NCI-H446 treated with DMSO at 0.1 percent for 48 hours (cell line): ENCODE measurements at regions not wholly inside any gene's neighbourhood (a gene's known extent, or its start where the extent isn't known, plus 50 kb on each side); places are given as distances from the start of the nearest gene placed in this dataset.

Experiments
- DNase-seq: peaks from one replicate; lab custom pipeline; 2025; lab: John Stamatoyannopoulos, UW

- no peak for DNase-seq
Observed at GRCh38 chr2:575030-575726, 102.0 kb downstream of the TMEM18 start.

- no peak for DNase-seq
Observed at GRCh38 chr2:573805-574392, 103.3 kb downstream of the TMEM18 start.

GRCh38 chr2:573025-573424 lies 104.2 kb downstream of the TMEM18 start:
- DNase-seq: no peak

- DNase-seq: no peak
Observed at GRCh38 chr2:569681-570080, 107.5 kb downstream of the TMEM18 start.

GRCh38 chr2:568639-569235 lies 108.5 kb downstream of the TMEM18 start:
- no peak for DNase-seq

GRCh38 chr2:567865-568638 lies 109.2 kb downstream of the TMEM18 start:
- no peak for DNase-seq

GRCh38 chr2:567496-567864 lies 109.7 kb downstream of the TMEM18 start:
- DNase-seq: no peak

GRCh38 chr2:566379-567313 lies 110.6 kb downstream of the TMEM18 start:
- no peak for DNase-seq

GRCh38 chr2:564471-565181 lies 112.6 kb downstream of the TMEM18 start:
- no peak for DNase-seq

- DNase-seq: no peak
Observed at GRCh38 chr2:563512-563911, 113.7 kb downstream of the TMEM18 start.

GRCh38 chr2:562391-563364 lies 114.5 kb downstream of the TMEM18 start:
- DNase-seq: no peak

GRCh38 chr2:558879-559278 lies 118.3 kb downstream of the TMEM18 start:
- DNase-seq: no peak

- no peak for DNase-seq
Observed at GRCh38 chr2:558302-558642, 118.9 kb downstream of the TMEM18 start.

- DNase-seq: no peak
Observed at GRCh38 chr2:557635-558301, 119.4 kb downstream of the TMEM18 start.

GRCh38 chr2:556485-556884 lies 120.7 kb downstream of the TMEM18 start:
- no peak for DNase-seq

- DNase-seq: no peak
Observed at GRCh38 chr2:555164-555922, 121.9 kb downstream of the TMEM18 start.

- DNase-seq: no peak
Observed at GRCh38 chr2:554444-554843, 122.8 kb downstream of the TMEM18 start.

- DNase-seq: no peak
Observed at GRCh38 chr2:552906-553305, 124.3 kb downstream of the TMEM18 start.

GRCh38 chr2:551621-552020 lies 125.6 kb downstream of the TMEM18 start:
- DNase-seq: no peak
